Neural cell (in vitro differentiated cells): ENCODE measurements at regions not wholly inside any gene's neighbourhood (a gene's known extent, or its start where the extent isn't known, plus 50 kb on each side); places are given as distances from the start of the nearest gene placed in this dataset.

Source experiments
- H2AFZ ChIP-seq: fragments of 200-600, 300-800 bp; sonication (generic), shearing (Covaris generic); 2 replicates; pipeline ENCODE4 v1.6.0; 2014; ENCODE audit warnings: low read depth, mild to moderate bottlenecking, antibody characterized with exemption, low read length, moderate library complexity
- H3F3A ChIP-seq: fragments of 200-600 bp; shearing (Covaris generic); 2 replicates; pipeline ENCODE4 v1.6.1; 2016; ENCODE audit warnings: mild to moderate bottlenecking, moderate library complexity, mixed read lengths, antibody characterized with exemption, low read length; ENCODE audit not compliant: insufficient read depth, poor library complexity, severe bottlenecking
- H3K27ac ChIP-seq: fragments of 200-600, 300-800 bp; sonication (generic), shearing (Covaris generic); 2 replicates; pipeline ENCODE4 v1.5.1; 2014; ENCODE audit warnings: mild to moderate bottlenecking, low read length, moderate library complexity
- H3K27me3 ChIP-seq: fragments of 300-800, 200-600 bp; sonication (generic), shearing (Covaris generic); 2 replicates; pipeline ENCODE4 v1.6.0; 2014; ENCODE audit warnings: mild to moderate bottlenecking, low read depth, low read length, moderate library complexity; ENCODE audit not compliant: insufficient read depth
- H3K36me3 ChIP-seq: fragments of 300-800, 200-600 bp; sonication (generic), shearing (Covaris generic); 2 replicates; pipeline ENCODE4 v1.5.1; 2014; ENCODE audit warnings: mild to moderate bottlenecking, antibody characterized with exemption, low read length, moderate library complexity; ENCODE audit not compliant: insufficient read depth
- H3K4me2 ChIP-seq: fragments of 300-800, 200-600 bp; sonication (generic), shearing (Covaris generic); 2 replicates; pipeline ENCODE4 v1.6.0; 2014; ENCODE audit warnings: mild to moderate bottlenecking, low read length
- H3K4me3 ChIP-seq: fragments of 300-800, 200-600 bp; sonication (generic), shearing (Covaris generic); 2 replicates; pipeline ENCODE4 v1.5.1; 2014; ENCODE audit warnings: mild to moderate bottlenecking, low read length, moderate library complexity
- H3K79me2 ChIP-seq: fragments of 200-600 bp; shearing (Covaris generic); replicated peaks from 2 replicates; pipeline ENCODE4 v1.6.0; 2014; ENCODE audit warnings: mild to moderate bottlenecking, low read length, moderate library complexity; ENCODE audit not compliant: insufficient read depth
- H3K9ac ChIP-seq: fragments of 300-800, 200-600 bp; sonication (generic), shearing (Covaris generic); 2 replicates; pipeline ENCODE4 v1.6.1; 2016; ENCODE audit warnings: mild to moderate bottlenecking, low read length, mixed read lengths
- H3K9me2 ChIP-seq: fragments of 200-600 bp; shearing (Covaris generic); 2 replicates; pipeline ENCODE4 v1.6.1; 2016; ENCODE audit warnings: mild to moderate bottlenecking, low read length, mixed read lengths; ENCODE audit not compliant: insufficient read depth
- H3K9me3 ChIP-seq: fragments of 200-600, 300-800 bp; sonication (generic), shearing (Covaris generic); 2 replicates; pipeline ENCODE4 v1.6.1; 2016; ENCODE audit warnings: mild to moderate bottlenecking, mixed run types, low read length, moderate library complexity, mixed read lengths
- H4K20me1 ChIP-seq: fragments of 200-600 bp; shearing (Covaris generic); 2 replicates; pipeline ENCODE4 v1.6.1; 2016; ENCODE audit warnings: mild to moderate bottlenecking, mixed run types; ENCODE audit not compliant: insufficient read depth
- CTCF ChIP-seq: fragments of 450-650 bp; IDR thresholded peaks from 2 replicates; pipeline ENCODE4 v1.5.1; 2014; ENCODE audit warnings: antibody characterized with exemption, mild to moderate bottlenecking, moderate library complexity; ENCODE audit not compliant: poor library complexity, severe bottlenecking
- EP300 ChIP-seq: fragments of 450-650 bp; conservative IDR thresholded peaks from 2 replicates; pipeline ENCODE4 v1.6.1; 2014; ENCODE audit warnings: antibody characterized with exemption, mild to moderate bottlenecking, moderate library complexity; ENCODE audit not compliant: poor library complexity, severe bottlenecking
- EZH2 ChIP-seq: fragments of 200-600, 300-800 bp; shearing (Covaris generic), sonication (generic); IDR thresholded peaks from 2 replicates; pipeline ENCODE4 v1.6.1; 2014; ENCODE audit warnings: antibody characterized with exemption, low read length, borderline replicate concordance, mild to moderate bottlenecking; ENCODE audit not compliant: insufficient read depth, poor library complexity, severe bottlenecking
- MXI1 ChIP-seq: fragments of 450-650 bp; conservative IDR thresholded peaks from 2 replicates; pipeline ENCODE4 v1.6.1; 2014; ENCODE audit warnings: antibody characterized with exemption, mild to moderate bottlenecking; ENCODE audit not compliant: poor library complexity, severe bottlenecking
- POLR2AphosphoS5 ChIP-seq: IDR thresholded peaks from 2 replicates; pipeline ENCODE4 v1.6.1; 2012
- RAD21 ChIP-seq: fragments of 450-650 bp; conservative IDR thresholded peaks from 2 replicates; pipeline ENCODE4 v1.6.1; 2014; ENCODE audit warnings: antibody characterized with exemption, mild to moderate bottlenecking, moderate library complexity
- REST ChIP-seq: IDR thresholded peaks from 2 replicates; pipeline ENCODE4 v1.6.1; 2012; ENCODE audit warnings: borderline replicate concordance
- SMC3 ChIP-seq: fragments of 450-650 bp; conservative IDR thresholded peaks from 2 replicates; pipeline ENCODE4 v1.6.1; 2014; ENCODE audit warnings: antibody characterized with exemption, mild to moderate bottlenecking, moderate library complexity; ENCODE audit not compliant: poor library complexity
- TAF1 ChIP-seq: IDR thresholded peaks from 2 replicates; pipeline ENCODE4 v1.6.1; 2012; ENCODE audit warnings: low read depth

- no peak overlapping the region for H3K4me3 ChIP-seq
- H3K36me3 ChIP-seq, result no peaks in the 10 kb centered on the region
- no peaks in the 10 kb centered on the region for H4K20me1 ChIP-seq
- no peak overlapping the region for H3K27ac ChIP-seq
- no peak overlapping the region for H2AFZ ChIP-seq
- H3K9me3 ChIP-seq, result no peaks in the 10 kb centered on the region
- H3K9ac ChIP-seq, result no peak overlapping the region
- H3F3A ChIP-seq, result no peaks in the 10 kb centered on the region
- H3K9me2 ChIP-seq, result no peaks in the 10 kb centered on the region
- no peaks in the 10 kb centered on the region for H3K27me3 ChIP-seq
- H3K79me2 ChIP-seq, result no peaks in the 10 kb centered on the region
- TF ChIP-seq EP300, result no peak
- no peak for TF ChIP-seq POLR2AphosphoS5
- TF ChIP-seq REST, result no peak
- no peak for TF ChIP-seq MXI1
- no peak for TF ChIP-seq CTCF
- no peak for TF ChIP-seq RAD21
- TF ChIP-seq TAF1, result no peak
- TF ChIP-seq SMC3, result no peak
- TF ChIP-seq EZH2, result no peak
- H3K4me2 ChIP-seq, result no peak overlapping the region
Measured at GRCh38 chr2:239726631-239727181, 298.4 kb downstream of the NDUFA10 start.

GRCh38 chr2:239726091-239726591 is 299.0 kb downstream of the NDUFA10 start:
- no peaks in the 10 kb centered on the region for H3K36me3 ChIP-seq
- no peaks in the 10 kb centered on the region for H3K27me3 ChIP-seq
- no peaks in the 10 kb centered on the region for H3K79me2 ChIP-seq
- H3K4me3 ChIP-seq, result no peak overlapping the region
- TF ChIP-seq CTCF, result no peak
- TF ChIP-seq EP300, result no peak
- no peak for TF ChIP-seq SMC3
- TF ChIP-seq REST, result no peak
- TF ChIP-seq POLR2AphosphoS5, result no peak
- TF ChIP-seq MXI1, result no peak
- TF ChIP-seq RAD21, result no peak
- no peak for TF ChIP-seq EZH2
- no peak for TF ChIP-seq TAF1
- no peaks in the 10 kb centered on the region for H3K9me2 ChIP-seq
- no peaks in the 10 kb centered on the region for H4K20me1 ChIP-seq
- H3K9ac ChIP-seq, result no peak overlapping the region
- no peaks in the 10 kb centered on the region for H3F3A ChIP-seq
- no peak overlapping the region for H3K27ac ChIP-seq
- H3K4me2 ChIP-seq, result no peak overlapping the region
- no peak overlapping the region for H2AFZ ChIP-seq
- H3K9me3 ChIP-seq, result no peaks in the 10 kb centered on the region
